Transverse colon (tissue), 4 donors: ENCODE measurements at regions not wholly inside any gene's neighbourhood (a gene's known extent, or its start where the extent isn't known, plus 50 kb on each side); places are given as distances from the start of the nearest gene placed in this dataset.

Experiments
- CTCF ChIP-seq, 5 experiments: fragments of 200-600 bp in 3 of 5; fragments of 450-650 bp in 2 of 5; sonication (generic) in 3 of 5; IDR thresholded peaks; 1 replicate in 2 of 5; 2 replicates in 3 of 5; pipeline ENCODE4 v1.5.1; 2016 to 2017; ENCODE audit warnings: antibody characterized with exemption in 5 of 5, inconsistent platforms in 3 of 5, mild to moderate bottlenecking in 2 of 5, moderate library complexity in 1 of 5
- EP300 ChIP-seq: sonication (generic); formaldehyde crosslinking; IDR thresholded peaks from one replicate; pipeline ENCODE4 v1.6.1; 2017; ENCODE audit warnings: antibody characterized with exemption, low read depth
- POLR2A ChIP-seq: fragments of 450-650 bp; IDR thresholded peaks from one replicate; pipeline ENCODE4 v1.6.1; 2016; ENCODE audit warnings: antibody characterized with exemption, mild to moderate bottlenecking, moderate library complexity
- POLR2AphosphoS5 ChIP-seq, 3 donors: sonication (generic); formaldehyde crosslinking; IDR thresholded peaks; one replicate each; pipeline ENCODE4 v1.6.1; 2016; ENCODE audit warnings: antibody characterized with exemption in 3 of 3

DNA sequence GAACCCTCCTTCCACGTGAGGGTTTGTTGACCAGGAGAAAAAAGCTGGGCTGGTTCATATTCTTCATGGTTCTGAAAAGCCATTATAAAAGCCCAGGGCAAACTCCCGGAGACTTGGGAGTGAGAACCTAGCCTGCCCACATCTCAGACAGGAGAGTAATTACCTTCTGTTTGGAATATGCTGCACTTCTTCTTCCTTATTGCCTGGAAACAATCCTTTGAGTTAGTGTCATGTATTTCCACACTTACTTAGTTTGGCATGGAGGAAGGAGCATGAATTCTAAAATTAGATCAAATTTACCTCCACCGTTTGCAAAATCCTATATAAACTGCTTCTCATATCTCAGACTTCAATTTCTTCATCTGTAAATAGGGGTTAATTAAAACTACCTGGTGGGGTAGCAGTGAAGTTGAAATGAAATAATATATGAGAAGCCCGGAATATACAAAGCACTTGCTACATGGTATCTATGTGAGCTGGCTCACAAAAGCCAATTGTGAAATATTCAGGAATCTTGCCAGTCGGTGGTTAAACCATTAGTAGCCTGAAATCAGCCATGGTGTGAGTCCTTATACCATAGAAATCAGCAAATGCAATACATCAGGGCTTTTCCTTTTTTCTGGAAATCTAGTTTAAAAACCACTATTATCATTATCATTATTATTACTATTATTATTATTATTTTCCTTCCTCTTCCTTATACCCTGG lies 140.0 kb upstream of the RAD23B start:
- no peak for TF ChIP-seq CTCF (IDR thresholded peaks at IDR 0.05)
- no peak for TF ChIP-seq POLR2A
- TF ChIP-seq EP300, result no peak
- peak in 1 of 3 donors; percentile 62 for TF ChIP-seq POLR2AphosphoS5 (IDR thresholded peaks at IDR 0.05)
